ENCODE measurements at regions not wholly inside any gene's neighbourhood (a gene's known extent, or its start where the extent isn't known, plus 50 kb on each side); places are given as distances from the start of the nearest gene placed in this dataset.

DNA sequence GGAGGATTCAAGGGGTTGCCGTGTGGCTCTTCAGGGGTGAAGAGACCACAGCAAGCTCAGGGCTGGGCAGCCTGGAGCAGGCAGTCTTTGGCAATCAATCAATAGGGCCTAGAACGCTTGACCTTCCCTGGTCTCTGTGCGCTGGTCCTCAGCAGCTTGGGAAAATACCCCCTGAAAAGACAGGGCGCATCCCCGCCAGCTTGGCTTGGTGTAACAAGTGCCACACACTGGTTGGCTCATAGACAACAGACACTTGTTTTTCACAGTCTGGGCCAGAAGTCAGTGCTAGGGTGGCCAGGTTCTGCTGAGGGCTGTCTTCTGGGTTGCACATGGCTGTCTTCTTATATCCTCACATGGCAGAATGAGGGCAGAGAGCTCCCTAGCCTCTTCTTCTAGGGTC, 141.1 kb downstream of the HSD17B3 start:
- Histone ChIP-seq H3K36me3 (ENCODE audit: control insufficient read depth, insufficient read depth, low read length) (no peaks in the 10 kb centered on the region), H3K4me3 (ENCODE audit: low read depth, low read length) (no peak overlapping the region), H3K27me3 (ENCODE audit: control insufficient read depth, insufficient read depth, low read length) (no peaks in the 10 kb centered on the region)
- TF ChIP-seq, protein P1, sequence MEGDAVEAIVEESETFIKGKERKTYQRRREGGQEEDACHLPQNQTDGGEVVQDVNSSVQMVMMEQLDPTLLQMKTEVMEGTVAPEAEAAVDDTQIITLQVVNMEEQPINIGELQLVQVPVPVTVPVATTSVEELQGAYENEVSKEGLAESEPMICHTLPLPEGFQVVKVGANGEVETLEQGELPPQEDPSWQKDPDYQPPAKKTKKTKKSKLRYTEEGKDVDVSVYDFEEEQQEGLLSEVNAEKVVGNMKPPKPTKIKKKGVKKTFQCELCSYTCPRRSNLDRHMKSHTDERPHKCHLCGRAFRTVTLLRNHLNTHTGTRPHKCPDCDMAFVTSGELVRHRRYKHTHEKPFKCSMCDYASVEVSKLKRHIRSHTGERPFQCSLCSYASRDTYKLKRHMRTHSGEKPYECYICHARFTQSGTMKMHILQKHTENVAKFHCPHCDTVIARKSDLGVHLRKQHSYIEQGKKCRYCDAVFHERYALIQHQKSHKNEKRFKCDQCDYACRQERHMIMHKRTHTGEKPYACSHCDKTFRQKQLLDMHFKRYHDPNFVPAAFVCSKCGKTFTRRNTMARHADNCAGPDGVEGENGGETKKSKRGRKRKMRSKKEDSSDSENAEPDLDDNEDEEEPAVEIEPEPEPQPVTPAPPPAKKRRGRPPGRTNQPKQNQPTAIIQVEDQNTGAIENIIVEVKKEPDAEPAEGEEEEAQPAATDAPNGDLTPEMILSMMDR (IDR thresholded peaks at IDR 0.05; ENCODE audit: insufficient read depth, low read length, poor library complexity, severe bottlenecking): no peak
- DNase-seq (ENCODE audit: low read depth): no peak

DNA sequence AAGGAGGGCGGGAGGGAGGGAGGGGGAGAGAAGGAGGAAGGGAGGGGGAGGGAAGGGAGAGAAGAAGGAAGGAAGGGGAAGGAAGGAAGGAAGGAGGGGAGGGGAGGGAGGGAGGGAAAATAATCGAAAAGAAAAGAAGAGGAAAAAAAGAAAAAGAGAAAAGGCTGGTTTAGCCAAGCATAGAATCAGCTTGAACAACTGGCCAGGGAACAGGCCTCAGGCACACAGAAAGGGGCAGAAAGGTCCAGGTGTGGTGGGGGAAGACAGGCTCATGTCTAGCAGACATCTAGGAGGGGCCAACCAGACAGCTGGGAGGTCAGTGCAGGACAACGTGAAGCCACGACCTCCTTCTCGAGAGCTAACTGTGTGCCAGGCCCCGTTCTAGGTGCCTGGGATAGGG, 141.8 kb downstream of the HSD17B3 start:
- TF ChIP-seq, protein P1 (IDR thresholded peaks at IDR 0.05; ENCODE audit: insufficient read depth, low read length, poor library complexity, severe bottlenecking): no peak
- DNase-seq (ENCODE audit: low read depth): no peak
- Histone ChIP-seq H3K4me3 (ENCODE audit: low read depth, low read length) (no peak overlapping the region), H3K36me3 (ENCODE audit: control insufficient read depth, insufficient read depth, low read length) (no peaks in the 10 kb centered on the region), H3K27me3 (ENCODE audit: control insufficient read depth, insufficient read depth, low read length) (no peaks in the 10 kb centered on the region)

DNA sequence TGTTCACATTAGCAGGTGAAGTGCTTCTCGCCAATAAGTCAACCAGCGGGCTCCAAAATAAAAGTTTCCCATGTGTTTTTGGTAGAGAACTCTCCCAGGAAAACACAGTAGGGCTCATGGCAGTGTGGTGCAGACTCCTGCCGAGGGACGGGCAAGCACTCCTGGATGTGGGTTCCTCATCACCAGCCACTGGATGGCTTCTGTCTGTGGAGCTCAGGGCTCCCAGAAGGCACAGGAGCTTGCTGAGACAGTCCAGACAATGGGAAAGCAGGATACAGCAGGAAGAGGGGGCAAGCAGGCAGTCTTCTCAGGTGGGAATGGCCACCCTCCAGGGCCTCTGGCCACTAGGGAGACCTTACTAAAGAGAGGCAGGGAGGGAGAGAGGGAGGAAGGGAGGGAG, 142.4 kb downstream of the HSD17B3 start:
- Histone ChIP-seq H3K27me3 (ENCODE audit: control insufficient read depth, insufficient read depth, low read length) (no peaks in the 10 kb centered on the region), H3K36me3 (ENCODE audit: control insufficient read depth, insufficient read depth, low read length) (no peaks in the 10 kb centered on the region), H3K4me3 (ENCODE audit: low read depth, low read length) (no peak overlapping the region)
- TF ChIP-seq, protein P1 (IDR thresholded peaks at IDR 0.05; ENCODE audit: insufficient read depth, low read length, poor library complexity, severe bottlenecking): no peak
- no peak for DNase-seq (ENCODE audit: low read depth)

DNA sequence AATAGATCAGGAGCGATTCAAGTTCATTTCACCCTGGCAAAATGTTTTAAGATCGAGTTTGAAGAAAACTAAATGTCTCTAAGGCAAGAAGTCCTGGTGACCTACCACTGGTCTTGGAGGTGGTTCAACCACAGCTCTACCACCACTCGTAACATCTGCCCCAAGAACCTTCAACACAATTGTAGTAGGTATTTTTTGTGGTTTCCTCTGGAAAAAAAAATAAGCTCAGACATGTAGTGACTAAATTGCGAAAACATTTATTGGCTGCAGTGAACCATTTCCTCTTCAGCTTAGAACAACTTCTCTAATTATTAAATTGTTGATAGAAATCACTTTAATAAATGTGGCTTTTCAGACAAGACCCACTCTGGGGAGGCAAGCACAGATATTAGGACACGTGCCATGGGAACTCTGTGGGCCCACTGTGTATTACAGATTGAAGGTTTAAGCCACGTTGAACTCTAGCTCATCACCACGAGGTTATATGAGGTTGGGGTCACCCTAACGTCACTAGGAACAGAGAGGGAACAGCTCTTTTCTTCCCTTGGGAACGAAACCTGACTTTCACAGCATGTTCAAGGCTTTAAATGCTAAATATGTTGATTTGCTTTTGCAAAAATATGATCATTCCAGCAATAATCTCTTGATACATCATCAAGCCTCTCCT, 142.9 kb downstream of the HSD17B3 start:
- no peaks in the 10 kb centered on the region for H3K27me3 ChIP-seq (ENCODE audit: control insufficient read depth, insufficient read depth, low read length)
- TF ChIP-seq, protein P1 (IDR thresholded peaks at IDR 0.05; ENCODE audit: insufficient read depth, low read length, poor library complexity, severe bottlenecking): no peak
- H3K36me3 ChIP-seq (ENCODE audit: control insufficient read depth, insufficient read depth, low read length): no peaks in the 10 kb centered on the region
- no peak for DNase-seq (ENCODE audit: low read depth)
- H3K4me3 ChIP-seq (ENCODE audit: low read depth, low read length): no peak overlapping the region

DNA sequence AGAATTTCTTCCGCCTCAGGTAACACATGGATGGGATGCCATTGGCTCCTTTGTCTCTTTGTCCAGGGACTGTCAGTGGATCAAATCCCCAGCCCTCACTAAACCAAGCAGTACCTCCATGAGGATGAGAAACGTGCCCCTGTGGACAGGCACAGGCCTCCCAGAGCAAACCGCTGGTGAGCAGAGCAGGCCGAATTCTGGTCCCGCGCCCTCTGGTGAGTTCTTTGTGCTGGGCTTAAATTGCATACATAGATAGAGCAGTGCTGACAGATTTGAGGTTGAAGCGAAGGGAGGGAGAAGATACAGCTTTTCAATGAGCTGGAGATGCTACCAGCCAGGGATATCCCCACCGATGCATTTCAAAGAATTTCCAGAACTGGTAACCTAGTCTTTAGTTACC, 143.8 kb downstream of the HSD17B3 start:
- TF ChIP-seq, protein P1 (IDR thresholded peaks at IDR 0.05; ENCODE audit: insufficient read depth, low read length, poor library complexity, severe bottlenecking): no peak
- Histone ChIP-seq H3K27me3 (ENCODE audit: control insufficient read depth, insufficient read depth, low read length) (no peaks in the 10 kb centered on the region), H3K36me3 (ENCODE audit: control insufficient read depth, insufficient read depth, low read length) (no peaks in the 10 kb centered on the region), H3K4me3 (ENCODE audit: low read depth, low read length) (no peak overlapping the region)
- no peak for DNase-seq (ENCODE audit: low read depth)

DNA sequence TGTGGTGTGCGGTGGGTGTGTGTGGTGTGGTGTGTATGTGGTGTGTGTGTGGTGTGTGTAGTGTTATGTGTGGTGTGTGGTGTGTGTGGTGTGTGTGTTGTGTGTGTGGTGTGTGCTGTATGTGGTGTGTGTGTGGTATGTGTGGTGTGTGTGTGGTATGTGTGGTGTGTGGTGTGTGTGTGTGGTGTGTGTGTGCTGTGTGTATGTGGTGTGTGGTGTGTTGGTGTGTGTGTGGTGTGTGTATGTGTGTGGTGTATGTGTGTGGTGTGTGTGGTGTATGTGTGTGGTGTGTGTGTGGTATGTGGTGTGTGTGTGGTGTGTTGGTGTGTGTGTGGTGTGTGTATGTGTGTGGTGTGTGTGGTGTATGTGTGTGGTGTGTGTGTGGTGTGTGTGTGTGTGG, 144.3 kb downstream of the HSD17B3 start:
- TF ChIP-seq, protein P1 (IDR thresholded peaks at IDR 0.05; ENCODE audit: insufficient read depth, low read length, poor library complexity, severe bottlenecking): no peak
- Histone ChIP-seq H3K4me3 (ENCODE audit: low read depth, low read length) (no peak overlapping the region), H3K27me3 (ENCODE audit: control insufficient read depth, insufficient read depth, low read length) (no peaks in the 10 kb centered on the region), H3K36me3 (ENCODE audit: control insufficient read depth, insufficient read depth, low read length) (no peaks in the 10 kb centered on the region)
- no peak for DNase-seq (ENCODE audit: low read depth)
